NK-92 treated with Interleukin-12 subunit alpha and Interleukin-12 subunit beta, amount 100 ng/mL, for 24 hours (cell line): ENCODE measurements at regions not wholly inside any gene's neighbourhood (a gene's known extent, or its start where the extent isn't known, plus 50 kb on each side); places are given as distances from the start of the nearest gene placed in this dataset.

Experiments used
- DNase-seq: peaks from one replicate; lab custom pipeline; 2025; lab: John Stamatoyannopoulos, UW

- no peak for DNase-seq
These were observed 163.5 kb downstream of the GLI2 start for GRCh38 chr2:120898961-120899750.

DNA sequence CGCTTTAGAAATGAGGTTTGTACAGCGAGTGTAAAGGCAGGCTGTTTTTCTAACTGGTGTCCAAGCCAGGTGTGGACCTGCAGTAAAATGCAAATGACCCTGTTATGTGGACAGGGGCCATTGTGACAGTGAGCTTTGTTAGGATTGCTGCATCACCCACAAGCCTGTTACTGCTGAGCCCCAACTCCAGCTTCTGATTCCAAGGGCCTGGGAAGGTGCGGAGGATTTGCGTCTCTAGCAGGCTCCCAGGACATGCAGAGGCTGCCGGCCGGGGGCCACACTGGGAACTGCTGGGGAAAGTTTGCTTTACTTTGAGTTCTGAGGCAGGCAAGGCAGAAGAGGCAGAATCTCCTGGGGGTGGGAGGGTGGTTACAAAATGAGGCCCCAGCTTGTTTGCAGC is 164.1 kb downstream of the GLI2 start:
- DNase-seq, result no peak

GRCh38 chr2:120901201-120901600 is 165.5 kb downstream of the GLI2 start:
- no peak for DNase-seq

- DNase-seq, result no peak
These were observed 166.9 kb downstream of the GLI2 start for GRCh38 chr2:120902592-120902991.

DNA sequence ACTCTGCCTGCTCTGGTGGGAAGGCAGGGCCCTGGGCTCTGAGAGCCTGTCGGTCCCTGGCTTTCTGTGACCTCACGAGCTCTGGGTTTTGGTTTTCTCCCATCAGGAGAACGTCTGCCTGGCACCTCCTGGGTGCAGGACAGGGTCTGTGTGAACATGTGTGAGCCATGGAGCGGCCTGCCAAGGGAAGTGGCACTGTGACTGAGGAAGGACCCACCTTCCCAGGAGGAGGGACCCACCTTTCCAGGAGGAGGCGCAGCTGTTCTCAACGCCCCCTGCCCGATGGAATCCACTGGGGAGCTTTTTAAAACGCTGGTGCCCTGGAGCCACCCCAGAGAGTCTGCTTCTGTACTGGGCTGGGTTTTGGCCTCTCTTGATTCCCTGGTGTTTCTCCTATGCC is 168.7 kb downstream of the GLI2 start:
- DNase-seq, result no peak

DNA sequence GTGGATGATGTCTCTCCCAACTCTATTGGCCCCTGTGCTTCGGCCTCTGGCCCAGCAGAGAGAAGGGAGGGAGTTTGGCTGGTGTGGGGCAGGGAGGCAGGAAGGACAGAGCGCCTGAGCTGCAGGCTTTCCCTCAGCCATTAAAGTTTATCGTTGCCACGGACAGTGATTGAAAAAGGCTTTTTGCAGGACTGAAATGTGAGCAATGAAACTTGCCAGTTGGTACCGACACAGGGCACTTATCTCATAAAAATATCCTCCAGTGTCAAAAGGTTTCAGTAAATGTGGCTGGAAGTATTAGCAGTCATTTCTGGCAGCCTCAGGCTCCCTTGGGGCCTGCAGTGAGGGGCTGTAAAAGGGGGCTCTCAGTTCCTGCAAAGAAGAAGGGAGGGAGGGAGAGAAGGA is 169.2 kb downstream of the GLI2 start:
- DNase-seq, result no peak

GRCh38 chr2:120905298-120905697 is 169.6 kb downstream of the GLI2 start:
- DNase-seq, result no peak

DNA sequence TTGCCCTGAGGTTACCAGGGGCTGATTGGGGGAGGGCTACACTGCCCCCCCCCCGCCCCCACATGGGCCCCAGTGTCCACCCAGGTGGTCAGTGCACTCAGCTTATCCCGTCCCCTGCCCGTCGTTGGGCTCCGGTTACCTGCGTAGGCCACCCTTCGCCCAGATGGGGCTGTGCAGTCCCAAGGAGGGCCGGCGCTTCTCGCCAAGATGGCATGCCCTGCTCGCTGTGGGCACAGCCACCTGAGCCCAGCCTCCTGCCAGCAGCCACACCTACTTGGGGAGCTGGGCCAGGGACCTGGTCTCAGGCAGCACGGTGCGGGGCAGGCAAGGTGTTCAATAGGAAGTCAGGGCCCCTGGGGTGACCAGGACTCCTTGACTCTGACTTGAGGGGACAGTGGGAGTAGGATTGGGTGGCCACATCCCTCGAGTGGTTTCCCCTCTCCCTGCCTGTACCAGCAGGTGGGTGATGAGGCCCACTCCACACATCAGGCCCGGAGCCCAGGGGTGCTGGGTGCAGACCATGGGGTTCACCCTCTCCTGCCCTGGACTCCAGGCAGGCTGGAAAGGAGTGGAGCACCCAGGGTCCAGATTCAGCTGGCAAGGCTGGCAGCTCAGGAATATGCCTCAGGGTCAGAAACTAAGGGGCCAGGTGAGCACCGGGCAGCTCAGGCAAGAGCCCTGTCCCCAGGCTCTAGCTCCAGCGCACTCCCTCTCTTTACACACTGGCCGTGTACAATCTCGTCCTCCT is 170.3 kb downstream of the GLI2 start:
- no peak for DNase-seq

- DNase-seq, result no peak
These were observed 171.2 kb downstream of the GLI2 start for GRCh38 chr2:120906914-120907313.

GRCh38 chr2:120907822-120908221 is 172.2 kb downstream of the GLI2 start:
- DNase-seq, result no peak

DNA sequence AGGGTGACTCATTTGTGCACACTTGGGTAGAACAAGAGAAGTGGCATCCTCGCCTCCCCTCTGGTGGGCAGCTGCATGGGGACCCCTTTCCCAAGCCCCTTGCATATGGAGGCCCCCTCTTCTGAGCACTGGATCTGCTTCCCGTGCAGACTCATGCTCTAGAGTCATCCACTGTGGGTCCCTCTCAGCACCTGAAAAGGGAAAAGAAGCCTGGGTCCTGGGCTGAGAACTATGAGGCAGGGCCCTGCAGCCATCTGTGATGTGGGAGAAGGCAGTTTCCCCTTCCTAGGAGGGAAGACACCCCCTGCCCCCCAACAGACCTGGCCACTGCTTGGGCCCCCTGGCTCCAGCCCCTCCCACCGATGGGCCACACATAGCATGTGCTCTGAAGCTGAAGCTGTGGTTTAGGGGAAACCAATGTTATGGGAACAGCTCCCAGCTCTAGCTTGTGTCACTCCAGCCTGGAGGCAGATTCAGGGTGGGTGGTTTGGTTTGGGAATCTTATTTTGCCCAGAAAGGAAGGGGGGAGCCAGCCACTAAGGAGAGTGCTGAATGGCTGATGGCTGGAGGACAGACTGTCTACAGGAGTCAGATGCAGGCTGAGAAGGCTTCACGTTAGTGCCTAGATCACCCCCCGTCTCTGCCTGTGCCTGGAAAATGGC is 172.8 kb downstream of the GLI2 start:
- DNase-seq, result no peak

DNA sequence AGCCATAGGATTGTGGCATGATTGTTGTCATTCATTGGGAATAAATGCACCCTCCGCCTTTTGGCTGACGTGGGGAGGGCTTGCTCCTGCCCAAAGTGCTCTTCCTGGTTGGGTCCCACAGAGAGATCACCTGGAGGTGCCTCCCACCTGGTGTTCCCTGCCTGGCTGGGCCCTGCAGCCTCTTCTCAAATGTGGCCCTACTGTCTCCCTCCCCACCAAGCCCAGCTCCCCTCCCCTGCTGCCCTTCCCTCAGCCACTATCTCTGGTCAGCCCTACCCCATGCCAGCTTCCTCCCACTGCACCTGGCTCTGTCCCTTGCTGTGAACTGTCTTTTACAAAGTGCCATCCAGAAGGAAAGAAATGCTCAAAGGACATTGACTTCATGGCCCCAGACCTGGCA is 173.4 kb downstream of the GLI2 start:
- no peak for DNase-seq

GRCh38 chr2:120910164-120910563 is 174.5 kb downstream of the GLI2 start:
- no peak for DNase-seq

- no peak for DNase-seq
These were observed 175.6 kb downstream of the GLI2 start for GRCh38 chr2:120910956-120911951.

DNA sequence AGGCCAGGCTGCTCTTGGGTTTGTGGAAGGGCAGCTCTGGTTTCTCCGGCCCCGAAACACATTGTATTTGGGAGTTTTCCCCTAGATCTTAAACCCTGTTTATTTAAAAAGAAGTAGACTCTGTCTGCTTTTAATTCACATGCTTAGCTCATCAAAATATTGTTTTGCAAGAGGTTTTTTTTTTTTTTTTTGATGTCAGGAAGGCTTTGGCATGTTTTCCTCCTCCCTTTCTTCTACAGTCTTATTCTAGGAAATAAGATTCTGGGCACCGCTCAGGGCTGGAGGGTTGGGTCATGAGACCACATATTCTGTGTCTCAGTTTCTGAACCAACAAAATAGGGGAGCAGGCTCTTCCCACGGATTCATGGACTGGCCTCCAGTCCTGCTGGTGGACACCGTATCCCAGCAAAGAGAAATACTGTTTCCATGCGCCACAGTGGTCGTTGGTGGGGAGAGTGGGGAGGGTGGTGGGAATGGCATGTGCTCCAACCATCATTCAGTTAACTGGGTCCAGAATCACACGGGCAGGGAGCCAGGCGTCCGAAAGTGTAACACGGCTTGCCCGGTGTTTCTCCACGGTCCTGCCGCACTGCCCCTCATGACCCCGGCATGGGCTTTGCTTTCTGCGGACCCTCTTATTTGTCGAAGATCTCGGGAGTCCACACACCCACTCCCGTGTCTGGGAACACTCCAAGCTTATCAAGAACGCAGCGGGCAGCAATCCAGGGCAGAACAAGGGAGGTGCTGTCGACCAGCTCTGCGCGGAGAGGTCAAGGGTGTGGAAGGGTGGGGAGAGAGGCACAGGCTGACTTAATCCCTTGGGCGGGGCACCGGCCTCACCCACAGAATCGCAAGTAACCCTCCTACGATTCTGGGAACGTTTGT is 176.7 kb downstream of the GLI2 start:
- DNase-seq, result no peak

GRCh38 chr2:120913972-120914838 is 178.5 kb downstream of the GLI2 start:
- DNase-seq, result no peak

DNA sequence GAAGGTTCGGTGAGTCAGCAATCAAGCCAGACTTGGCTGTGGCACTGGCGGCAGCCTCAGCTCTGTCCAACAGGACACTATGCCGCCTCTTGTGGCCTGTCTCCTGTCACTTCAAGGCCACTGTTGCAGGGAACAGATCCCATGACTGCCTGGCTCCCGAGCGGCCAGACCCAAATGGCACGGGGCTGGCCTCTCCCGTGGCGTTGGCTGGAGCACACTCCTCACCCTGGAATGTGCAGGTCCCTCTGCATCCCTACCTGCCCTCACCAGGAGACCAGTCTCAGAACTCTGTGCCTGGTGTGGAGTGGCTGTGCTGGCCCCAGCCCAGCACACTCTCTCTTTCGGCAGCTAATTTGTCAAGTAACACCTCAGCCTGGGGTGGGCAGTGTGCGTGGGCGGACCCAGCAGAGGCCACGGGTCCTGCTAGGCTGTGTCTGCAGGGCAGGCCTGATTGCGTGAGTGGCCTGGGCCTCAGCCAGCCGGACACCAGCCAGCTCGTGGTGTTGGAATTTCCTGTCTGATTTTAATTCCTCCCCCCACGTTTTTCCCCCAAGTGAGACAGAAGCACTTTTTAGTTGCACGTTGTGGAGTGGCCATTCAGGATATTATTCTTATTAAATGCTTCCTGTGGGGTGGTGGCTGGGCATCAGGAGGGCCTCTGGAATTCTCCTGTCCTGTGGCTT is 179.3 kb downstream of the GLI2 start:
- DNase-seq, result no peak

DNA sequence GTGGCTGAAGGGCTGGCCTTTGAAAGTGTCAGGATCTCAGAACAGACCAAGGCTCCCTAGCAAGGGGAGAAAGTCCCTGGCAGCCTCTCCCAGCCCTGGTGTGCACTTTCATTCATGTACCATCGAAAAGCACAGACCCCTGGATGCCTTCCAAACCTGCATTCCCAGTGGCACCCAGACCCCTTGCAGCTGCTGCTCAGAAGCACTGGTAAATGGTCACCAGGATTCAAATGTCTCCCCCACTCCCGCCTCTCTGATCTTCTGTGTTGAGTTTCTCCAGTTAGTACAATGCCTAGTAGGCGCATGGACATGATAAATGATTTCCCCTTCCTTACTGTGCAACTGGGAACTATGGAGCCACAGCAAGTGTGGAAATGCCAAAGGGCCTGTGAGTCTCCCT is 180.0 kb downstream of the GLI2 start:
- no peak for DNase-seq

DNA sequence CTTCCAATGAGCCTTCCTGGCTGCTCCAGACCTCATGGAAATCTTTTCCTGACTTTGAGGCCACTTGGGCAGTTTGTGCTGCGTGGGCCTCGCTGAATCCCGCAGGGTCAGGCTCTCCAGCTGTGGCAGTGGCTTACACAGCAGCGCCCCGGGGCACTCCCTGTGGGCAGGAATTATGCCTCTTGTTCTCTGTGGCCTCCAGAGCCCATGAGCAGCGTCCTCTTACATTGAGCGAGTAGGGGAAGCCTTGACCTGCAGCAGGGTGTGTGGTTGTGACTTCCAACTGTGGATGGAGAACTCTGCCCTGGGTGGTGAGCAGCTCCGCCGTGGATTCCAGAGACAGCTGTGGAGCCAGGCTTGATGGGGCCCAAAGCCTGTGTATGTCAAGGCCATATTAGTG is 180.8 kb downstream of the GLI2 start:
- DNase-seq, result no peak
